MCF 10A (cell line): ENCODE measurements at regions not wholly inside any gene's neighbourhood (a gene's known extent, or its start where the extent isn't known, plus 50 kb on each side); places are given as distances from the start of the nearest gene placed in this dataset.

ENCODE experiments used
- BruUV-seq: library from RNA; stranded (reverse); fragments of 400-500 nt; replicated peaks from 2 replicates; lab custom pipeline; 2021; lab: Mats Ljungman, UMichigan
- CTCF ChIA-PET: fragments of 300-600 bp; sonication (Branson Sonifier 250); formaldehyde crosslinking; extraction: SDS; loops from one replicate; lab custom pipeline; 2021; ENCODE audit warnings: antibody characterized with exemption, inconsistent platforms; lab: Yijun Ruan, JAX
- POLR2A ChIA-PET: fragments of 300-600, 350-650 bp; sonication (Branson Sonifier 250); formaldehyde crosslinking; extraction: SDS; loops from one replicate; lab custom pipeline; 2020; ENCODE audit warnings: antibody characterized with exemption, inconsistent platforms; lab: Yijun Ruan, JAX
- DNase-seq: peaks from one replicate; pipeline ENCODE4 v3.0.0-alpha.2; 2018; ENCODE audit not compliant: unreplicated experiment
- H3K27ac Mint-ChIP-seq: one replicate; pipeline ENCODE4 v1.8.0; 2022; ENCODE audit warnings: mild to moderate bottlenecking, low read depth, mixed read lengths; ENCODE audit not compliant: unreplicated experiment
- H3K27me3 Mint-ChIP-seq: one replicate; pipeline ENCODE4 v1.8.0; 2022; ENCODE audit warnings: mixed read lengths; ENCODE audit not compliant: insufficient read depth, unreplicated experiment
- H3K36me3 Mint-ChIP-seq: one replicate; pipeline ENCODE4 v1.8.0; 2022; ENCODE audit warnings: mild to moderate bottlenecking, moderate library complexity, mixed read lengths; ENCODE audit not compliant: insufficient read depth, unreplicated experiment
- H3K4me1 Mint-ChIP-seq: one replicate; pipeline ENCODE4 v1.8.0; 2022; ENCODE audit warnings: mixed read lengths; ENCODE audit not compliant: insufficient read depth, unreplicated experiment
- H3K4me3 Mint-ChIP-seq: one replicate; pipeline ENCODE4 v1.8.0; 2022; ENCODE audit warnings: mild to moderate bottlenecking, moderate library complexity, mixed read lengths; ENCODE audit not compliant: unreplicated experiment
- H3K9me3 Mint-ChIP-seq: one replicate; pipeline ENCODE4 v1.8.0; 2022; ENCODE audit warnings: mixed read lengths; ENCODE audit not compliant: unreplicated experiment
- intact Hi-C: fragments of 100-400 bp; cut with micrococcal nuclease; formaldehyde crosslinking; loops from 2 replicates; pipeline ENCODE4 v1.14.1; 2022
- TF ChIP-seq, protein P1 (sequence below): fragments of 200-600 bp; IDR thresholded peaks from one replicate; pipeline ENCODE4 v1.8.0; 2022; ENCODE audit warnings: antibody characterized with exemption, mild to moderate bottlenecking; ENCODE audit not compliant: unreplicated experiment

DNA sequence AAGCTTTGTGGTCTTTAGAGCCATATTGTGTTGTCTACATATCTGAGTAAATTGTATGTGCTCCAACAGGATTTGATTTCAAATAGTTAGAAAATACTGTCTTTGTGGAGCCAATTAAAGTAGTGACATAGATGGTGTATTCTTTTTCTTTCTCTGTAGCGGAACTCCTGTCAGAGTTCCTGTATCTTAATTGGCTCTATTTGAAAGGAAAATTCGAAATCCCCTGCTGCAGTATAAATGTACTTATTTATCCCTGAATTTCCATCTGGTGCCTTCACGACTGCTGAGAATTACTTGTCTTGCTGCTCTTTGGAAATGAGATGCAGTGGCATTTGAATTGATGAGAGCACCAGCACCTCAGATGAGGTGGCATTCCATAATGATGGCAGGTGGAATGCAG lies 546.7 kb upstream of the SGCD start:
- H3K27me3 Mint-ChIP-seq: no peaks in the 10 kb centered on the region
- H3K27ac Mint-ChIP-seq: no peak overlapping the region
- peaks cover 9% of the 10 kb centered on the region for H3K4me1 Mint-ChIP-seq
- intact Hi-C loops: no loop called here
- H3K4me3 Mint-ChIP-seq: no peak overlapping the region
- TF ChIP-seq, protein P1, sequence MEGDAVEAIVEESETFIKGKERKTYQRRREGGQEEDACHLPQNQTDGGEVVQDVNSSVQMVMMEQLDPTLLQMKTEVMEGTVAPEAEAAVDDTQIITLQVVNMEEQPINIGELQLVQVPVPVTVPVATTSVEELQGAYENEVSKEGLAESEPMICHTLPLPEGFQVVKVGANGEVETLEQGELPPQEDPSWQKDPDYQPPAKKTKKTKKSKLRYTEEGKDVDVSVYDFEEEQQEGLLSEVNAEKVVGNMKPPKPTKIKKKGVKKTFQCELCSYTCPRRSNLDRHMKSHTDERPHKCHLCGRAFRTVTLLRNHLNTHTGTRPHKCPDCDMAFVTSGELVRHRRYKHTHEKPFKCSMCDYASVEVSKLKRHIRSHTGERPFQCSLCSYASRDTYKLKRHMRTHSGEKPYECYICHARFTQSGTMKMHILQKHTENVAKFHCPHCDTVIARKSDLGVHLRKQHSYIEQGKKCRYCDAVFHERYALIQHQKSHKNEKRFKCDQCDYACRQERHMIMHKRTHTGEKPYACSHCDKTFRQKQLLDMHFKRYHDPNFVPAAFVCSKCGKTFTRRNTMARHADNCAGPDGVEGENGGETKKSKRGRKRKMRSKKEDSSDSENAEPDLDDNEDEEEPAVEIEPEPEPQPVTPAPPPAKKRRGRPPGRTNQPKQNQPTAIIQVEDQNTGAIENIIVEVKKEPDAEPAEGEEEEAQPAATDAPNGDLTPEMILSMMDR: no peak
- no peaks in the 10 kb centered on the region for H3K36me3 Mint-ChIP-seq
- ChIA-PET POLR2A (no interaction called here), CTCF (no interaction called here)
- no TSS peak for BruUV-seq
- H3K9me3 Mint-ChIP-seq: no peaks in the 10 kb centered on the region
- DNase-seq: no peak

DNA sequence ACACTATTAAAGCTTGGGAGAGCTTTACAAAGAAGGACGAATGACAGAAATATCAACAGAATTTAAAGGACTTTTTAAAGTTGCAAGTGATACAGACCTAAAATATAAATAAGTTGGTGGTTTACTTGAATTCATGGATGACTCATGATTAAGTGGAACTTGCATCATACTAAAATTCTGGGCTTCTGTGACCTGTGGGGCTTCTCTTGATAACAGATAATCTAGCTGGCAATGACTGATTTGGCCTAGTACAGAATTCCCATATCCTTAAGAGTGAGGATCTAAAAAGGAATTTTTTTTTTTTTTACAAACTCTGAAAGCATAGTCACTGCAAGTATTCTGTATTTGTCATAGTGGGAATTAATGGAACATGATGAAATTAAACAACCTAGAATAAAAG lies 543.7 kb upstream of the SGCD start:
- no peak for DNase-seq
- intact Hi-C loops: no loop called here
- Mint-ChIP-seq H3K4me1 (peaks cover 9% of the 10 kb centered on the region), H3K4me3 (no peak overlapping the region), H3K9me3 (no peaks in the 10 kb centered on the region), H3K27me3 (no peaks in the 10 kb centered on the region), H3K36me3 (no peaks in the 10 kb centered on the region), H3K27ac (no peak overlapping the region)
- no TSS peak for BruUV-seq
- POLR2A ChIA-PET: no interaction called here
- TF ChIP-seq, protein P1: no peak
- CTCF ChIA-PET: interaction anchor here (0.5 to 0.6 kb wide), 2 partner anchors 51 to 1080 kb away, joined by 3 read pairs; no protein-coding TSS in a partner anchor

DNA sequence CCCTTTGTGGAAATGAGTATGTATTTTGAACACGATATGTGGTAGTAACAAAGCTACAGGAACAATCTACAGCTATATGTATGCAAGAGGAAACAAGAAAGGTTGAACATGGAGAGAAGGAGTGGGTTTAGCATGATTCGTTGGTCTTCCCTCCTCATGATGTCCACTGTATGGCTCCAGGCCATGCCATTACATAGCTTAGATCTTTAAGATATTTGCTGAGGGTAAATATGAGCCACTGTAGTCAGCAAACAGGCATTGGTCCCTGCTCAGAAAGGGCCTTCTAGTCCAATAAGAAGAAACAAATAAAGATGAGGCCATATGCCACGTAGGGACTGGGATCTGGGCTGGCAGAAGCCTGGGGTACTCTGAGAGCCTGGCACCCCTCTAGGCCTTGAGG lies 543.2 kb upstream of the SGCD start:
- Mint-ChIP-seq H3K27ac (no peak overlapping the region), H3K27me3 (no peaks in the 10 kb centered on the region), H3K4me1 (peaks cover 9% of the 10 kb centered on the region), H3K9me3 (no peaks in the 10 kb centered on the region), H3K36me3 (no peaks in the 10 kb centered on the region), H3K4me3 (no peak overlapping the region)
- DNase-seq: no peak
- no TSS peak for BruUV-seq
- ChIA-PET POLR2A (no interaction called here), CTCF (interaction anchor here (0.6 to 0.7 kb wide), 2 partner anchors 645 to 1080 kb away, joined by 3 to 5 read pairs; no protein-coding TSS in a partner anchor)
- TF ChIP-seq, protein P1: no peak
- intact Hi-C loops: no loop called here

DNA sequence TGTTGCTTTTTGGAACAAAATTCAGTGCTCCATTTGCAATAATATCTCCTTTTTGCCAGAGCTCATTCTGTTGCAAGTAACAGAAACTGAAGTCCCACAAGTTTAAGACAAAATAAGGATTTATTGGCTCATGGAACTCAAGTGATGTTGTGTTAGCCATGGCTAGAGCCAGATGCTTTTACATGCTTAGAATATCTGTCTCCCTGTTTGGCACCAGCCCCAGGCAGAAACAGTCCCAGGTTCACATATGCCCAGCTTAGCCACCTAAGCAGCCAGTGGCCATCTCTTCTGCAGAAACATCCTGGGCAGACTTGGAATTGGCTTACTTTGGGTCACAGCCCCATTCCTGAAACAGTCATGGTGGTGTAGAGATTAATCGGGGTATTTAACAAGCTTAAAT lies 540.9 kb upstream of the SGCD start:
- no peak overlapping the region for H3K4me3 Mint-ChIP-seq
- intact Hi-C loops: no loop called here
- DNase-seq: no peak
- BruUV-seq: no TSS peak
- TF ChIP-seq, protein P1: no peak
- H3K36me3 Mint-ChIP-seq: no peaks in the 10 kb centered on the region
- CTCF ChIA-PET: no interaction called here
- no peak overlapping the region for H3K27ac Mint-ChIP-seq
- H3K27me3 Mint-ChIP-seq: no peaks in the 10 kb centered on the region
- POLR2A ChIA-PET: no interaction called here
- peaks cover 9% of the 10 kb centered on the region for H3K4me1 Mint-ChIP-seq
- H3K9me3 Mint-ChIP-seq: no peaks in the 10 kb centered on the region
